NCI-H1105 (cell line): ENCODE measurements at regions not wholly inside any gene's neighbourhood (a gene's known extent, or its start where the extent isn't known, plus 50 kb on each side); places are given as distances from the start of the nearest gene placed in this dataset.

ENCODE experiments used
- DNase-seq: peaks from one replicate; lab custom pipeline; 2025; lab: John Stamatoyannopoulos, UW

- DNase-seq: no peak
Observed at GRCh38 chr1:219521325-219521724, 91.6 kb downstream of the ZC3H11B start.

GRCh38 chr1:219520241-219520640 is 92.7 kb downstream of the ZC3H11B start:
- DNase-seq: no peak

- DNase-seq: no peak
Observed at GRCh38 chr1:219518907-219519248, 94.0 kb downstream of the ZC3H11B start.

GRCh38 chr1:219518168-219518906 is 94.6 kb downstream of the ZC3H11B start:
- no peak for DNase-seq

- no peak for DNase-seq
Observed at GRCh38 chr1:219517031-219517430, 95.9 kb downstream of the ZC3H11B start.

GRCh38 chr1:219514728-219515127 is 98.2 kb downstream of the ZC3H11B start:
- no peak for DNase-seq

- no peak for DNase-seq
Observed at GRCh38 chr1:219507437-219507836, 105.5 kb downstream of the ZC3H11B start.

- DNase-seq: no peak
Observed at GRCh38 chr1:219506936-219507335, 106.0 kb downstream of the ZC3H11B start.

- DNase-seq: no peak
Observed at GRCh38 chr1:219506473-219506899, 106.4 kb downstream of the ZC3H11B start.

- DNase-seq: no peak
Observed at GRCh38 chr1:219505886-219506285, 107.0 kb downstream of the ZC3H11B start.

- DNase-seq: no peak
Observed at GRCh38 chr1:219503604-219504003, 109.3 kb downstream of the ZC3H11B start.

- DNase-seq: no peak
Observed at GRCh38 chr1:219500327-219500897, 112.5 kb downstream of the ZC3H11B start.

GRCh38 chr1:219498666-219499065 is 114.2 kb downstream of the ZC3H11B start:
- DNase-seq: no peak

GRCh38 chr1:219495737-219496408 is 117.0 kb downstream of the ZC3H11B start:
- DNase-seq: peak; percentile 64

- no peak for DNase-seq
Observed at GRCh38 chr1:219492717-219493116, 120.2 kb downstream of the ZC3H11B start.

- DNase-seq: no peak
Observed at GRCh38 chr1:219490566-219490965, 122.3 kb downstream of the ZC3H11B start.

- no peak for DNase-seq
Observed at GRCh38 chr1:219489636-219490035, 123.3 kb downstream of the ZC3H11B start.

- no peak for DNase-seq
Observed at GRCh38 chr1:219488275-219488674, 124.6 kb downstream of the ZC3H11B start.

GRCh38 chr1:219483530-219483929 is 129.4 kb downstream of the ZC3H11B start:
- DNase-seq: no peak

GRCh38 chr1:219480011-219480410 is 132.9 kb downstream of the ZC3H11B start:
- DNase-seq: no peak

GRCh38 chr1:219478811-219479210 is 134.1 kb downstream of the ZC3H11B start:
- DNase-seq: no peak

GRCh38 chr1:219477861-219478260 is 135.0 kb downstream of the ZC3H11B start:
- DNase-seq: no peak

GRCh38 chr1:219476716-219477115 is 136.2 kb downstream of the ZC3H11B start:
- DNase-seq: no peak
